ENCODE measurements at regions not wholly inside any gene's neighbourhood (a gene's known extent, or its start where the extent isn't known, plus 50 kb on each side); places are given as distances from the start of the nearest gene placed in this dataset.

GRCh38 chr1:59077466-59078069 is 219.3 kb upstream of the FGGY start:
- H2BK12ac ChIP-seq (ENCODE audit: low read length): no peak overlapping the region
- H4K8ac ChIP-seq (ENCODE audit: low read depth, low read length): no peak overlapping the region
- no peak overlapping the region for H3K4me2 ChIP-seq (ENCODE audit: low read length)
- H3K27me3 ChIP-seq (ENCODE audit: insufficient read depth, low read length): no peaks in the 10 kb centered on the region
- H4K91ac ChIP-seq (ENCODE audit: low read depth, low read length): no peak overlapping the region
- H2AK5ac ChIP-seq (ENCODE audit: low read length): no peak overlapping the region
- no peak overlapping the region for H3K18ac ChIP-seq (ENCODE audit: low read length)
- H3K36me3 ChIP-seq (ENCODE audit: control insufficient read depth in 1 of 2, insufficient read depth in 2 of 2, low read length in 2 of 2): no peaks in the 10 kb centered on the region
- H2BK120ac ChIP-seq (ENCODE audit: insufficient read depth, low read length, poor library complexity): no peak overlapping the region
- no CpG with 5 or more reads among the region's 6 CpGs for WGBS (ENCODE audit: extremely low coverage, insufficient coverage, insufficient read length)
- no peak for DNase-seq
- H3K14ac ChIP-seq (ENCODE audit: low read length): no peak overlapping the region
- H3K79me2 ChIP-seq (ENCODE audit: control insufficient read depth, insufficient read depth, low read length, poor library complexity): no peaks in the 10 kb centered on the region
- no peak overlapping the region for H4K12ac ChIP-seq (ENCODE audit: low read depth, low read length)
- H3K4me3 ChIP-seq (ENCODE audit: low read depth, low read length): no peak overlapping the region
- H3K9me3 ChIP-seq (ENCODE audit: insufficient read depth, low read depth, low read length): no peaks in the 10 kb centered on the region
- H3K23ac ChIP-seq (ENCODE audit: low read length): no peak overlapping the region
- H3K27ac ChIP-seq (ENCODE audit: low read depth, low read length): no peak overlapping the region
- H2AFZ ChIP-seq (ENCODE audit: insufficient read depth, low read length, poor library complexity): no peak overlapping the region
- H3K4ac ChIP-seq (ENCODE audit: low read depth, low read length): no peak overlapping the region
- H3K4me1 ChIP-seq (ENCODE audit: control insufficient read depth in 1 of 2, insufficient read depth in 2 of 2, low read length in 2 of 2): peaks cover 0 to 5% of the 10 kb centered on the region in 2 experiments
- no peaks in the 10 kb centered on the region for H3K79me1 ChIP-seq (ENCODE audit: low read length)
- H3K9ac ChIP-seq (ENCODE audit: low read length): no peak overlapping the region
- no peak overlapping the region for H2BK5ac ChIP-seq (ENCODE audit: low read depth, low read length, poor library complexity)

DNA sequence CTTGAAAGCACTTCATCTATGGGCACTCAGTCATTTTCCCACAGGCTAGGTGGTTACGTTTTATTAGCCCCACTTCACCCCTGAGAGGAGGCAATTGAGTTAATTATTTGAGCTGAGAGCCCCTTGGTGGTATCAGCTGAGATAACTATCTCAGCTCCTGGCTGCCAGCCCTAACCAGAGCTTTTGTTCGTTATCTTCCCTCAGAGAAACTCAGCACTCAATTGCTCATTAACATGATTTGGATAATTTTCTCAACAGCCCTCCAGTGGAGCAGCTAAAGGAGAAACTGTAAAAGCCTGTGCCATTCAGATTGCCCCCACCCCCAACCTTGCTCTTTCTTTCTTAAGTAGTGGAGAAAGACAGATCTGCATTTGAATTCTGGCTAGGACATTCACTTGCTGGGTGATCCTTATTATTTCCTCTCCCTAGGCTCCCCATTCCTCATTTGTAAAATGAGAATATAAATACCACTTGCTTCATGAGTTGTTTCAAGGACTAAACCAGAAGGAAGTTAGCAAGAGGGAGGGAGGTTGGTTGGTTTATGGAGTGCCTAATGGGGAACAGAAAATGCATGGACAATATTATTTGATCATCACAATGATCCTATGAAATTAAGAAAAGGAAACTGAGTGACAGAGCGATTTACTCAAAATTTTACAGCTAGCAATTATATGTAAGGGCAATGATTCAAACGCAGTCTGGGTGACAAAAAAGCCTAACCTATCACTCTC is 218.7 kb upstream of the FGGY start:
- H3K4me2 ChIP-seq (ENCODE audit: low read length): no peak overlapping the region
- H3K4ac ChIP-seq (ENCODE audit: low read depth, low read length): no peak overlapping the region
- no peaks in the 10 kb centered on the region for H3K79me2 ChIP-seq (ENCODE audit: control insufficient read depth, insufficient read depth, low read length, poor library complexity)
- H3K36me3 ChIP-seq (ENCODE audit: control insufficient read depth in 1 of 2, insufficient read depth in 2 of 2, low read length in 2 of 2): no peaks in the 10 kb centered on the region
- peaks cover 0 to 5% of the 10 kb centered on the region in 2 experiments for H3K4me1 ChIP-seq (ENCODE audit: control insufficient read depth in 1 of 2, insufficient read depth in 2 of 2, low read length in 2 of 2)
- H3K23ac ChIP-seq (ENCODE audit: low read length): no peak overlapping the region
- H4K8ac ChIP-seq (ENCODE audit: low read depth, low read length): no peak overlapping the region
- H3K4me3 ChIP-seq (ENCODE audit: low read depth, low read length): no peak overlapping the region
- H2BK12ac ChIP-seq (ENCODE audit: low read length): no peak overlapping the region
- H3K14ac ChIP-seq (ENCODE audit: low read length): no peak overlapping the region
- WGBS (ENCODE audit: extremely low coverage, insufficient coverage, insufficient read length): no CpG with 5 or more reads among the region's 4 CpGs
- no peaks in the 10 kb centered on the region for H3K27me3 ChIP-seq (ENCODE audit: insufficient read depth, low read length)
- H3K18ac ChIP-seq (ENCODE audit: low read length): no peak overlapping the region
- H3K27ac ChIP-seq (ENCODE audit: low read depth, low read length): no peak overlapping the region
- H4K91ac ChIP-seq (ENCODE audit: low read depth, low read length): no peak overlapping the region
- no peak overlapping the region for H2BK5ac ChIP-seq (ENCODE audit: low read depth, low read length, poor library complexity)
- no peak overlapping the region for H2AFZ ChIP-seq (ENCODE audit: insufficient read depth, low read length, poor library complexity)
- no peaks in the 10 kb centered on the region for H3K9me3 ChIP-seq (ENCODE audit: insufficient read depth, low read depth, low read length)
- no peak for DNase-seq
- no peak overlapping the region for H2AK5ac ChIP-seq (ENCODE audit: low read length)
- no peak overlapping the region for H3K9ac ChIP-seq (ENCODE audit: low read length)
- no peak overlapping the region for H4K12ac ChIP-seq (ENCODE audit: low read depth, low read length)
- H2BK120ac ChIP-seq (ENCODE audit: insufficient read depth, low read length, poor library complexity): no peak overlapping the region
- H3K79me1 ChIP-seq (ENCODE audit: low read length): no peaks in the 10 kb centered on the region

DNA sequence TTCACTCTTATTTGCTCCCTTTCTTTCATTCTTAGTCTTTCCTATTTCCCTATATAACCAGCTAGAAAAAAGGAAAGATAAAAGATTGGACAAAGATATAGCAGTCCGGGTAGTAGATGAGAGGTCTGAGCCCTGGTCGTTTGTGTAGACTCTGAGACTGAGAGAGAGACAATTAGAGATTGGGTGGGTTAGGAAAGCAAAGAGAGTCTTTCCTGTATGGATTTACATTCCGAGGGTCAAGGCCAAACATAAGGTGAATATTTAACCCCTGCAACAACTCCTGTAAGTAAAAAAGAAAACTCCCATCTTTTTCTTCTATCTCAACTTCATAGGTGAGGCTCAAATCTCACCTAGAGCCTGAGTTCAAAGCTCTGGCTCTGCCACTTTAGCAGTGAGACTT is 218.0 kb upstream of the FGGY start:
- no peak overlapping the region for H3K4ac ChIP-seq (ENCODE audit: low read depth, low read length)
- no peak overlapping the region for H2AK5ac ChIP-seq (ENCODE audit: low read length)
- no peak for DNase-seq
- H3K79me2 ChIP-seq (ENCODE audit: control insufficient read depth, insufficient read depth, low read length, poor library complexity): no peaks in the 10 kb centered on the region
- no peaks in the 10 kb centered on the region for H3K79me1 ChIP-seq (ENCODE audit: low read length)
- H4K8ac ChIP-seq (ENCODE audit: low read depth, low read length): no peak overlapping the region
- no peak overlapping the region for H3K4me2 ChIP-seq (ENCODE audit: low read length)
- H2BK12ac ChIP-seq (ENCODE audit: low read length): no peak overlapping the region
- no peak overlapping the region for H3K27ac ChIP-seq (ENCODE audit: low read depth, low read length)
- no peak overlapping the region for H2AFZ ChIP-seq (ENCODE audit: insufficient read depth, low read length, poor library complexity)
- no peak overlapping the region for H3K9ac ChIP-seq (ENCODE audit: low read length)
- no peak overlapping the region for H3K23ac ChIP-seq (ENCODE audit: low read length)
- no peaks in the 10 kb centered on the region for H3K27me3 ChIP-seq (ENCODE audit: insufficient read depth, low read length)
- no peak overlapping the region for H3K18ac ChIP-seq (ENCODE audit: low read length)
- H3K9me3 ChIP-seq (ENCODE audit: insufficient read depth, low read depth, low read length): no peaks in the 10 kb centered on the region
- H2BK5ac ChIP-seq (ENCODE audit: low read depth, low read length, poor library complexity): no peak overlapping the region
- WGBS (ENCODE audit: extremely low coverage, insufficient coverage, insufficient read length): no CpG with 5 or more reads among the region's 3 CpGs
- H3K4me3 ChIP-seq (ENCODE audit: low read depth, low read length): no peak overlapping the region
- no peak overlapping the region for H2BK120ac ChIP-seq (ENCODE audit: insufficient read depth, low read length, poor library complexity)
- H3K4me1 ChIP-seq (ENCODE audit: control insufficient read depth in 1 of 2, insufficient read depth in 2 of 2, low read length in 2 of 2): peaks cover under 1 to 5% of the 10 kb centered on the region in 2 experiments
- no peak overlapping the region for H3K14ac ChIP-seq (ENCODE audit: low read length)
- H3K36me3 ChIP-seq (ENCODE audit: control insufficient read depth in 1 of 2, insufficient read depth in 2 of 2, low read length in 2 of 2): no peaks in the 10 kb centered on the region
- no peak overlapping the region for H4K91ac ChIP-seq (ENCODE audit: low read depth, low read length)
- no peak overlapping the region for H4K12ac ChIP-seq (ENCODE audit: low read depth, low read length)

- H2BK12ac ChIP-seq (ENCODE audit: low read length): no peak overlapping the region
- H3K4me2 ChIP-seq (ENCODE audit: low read length): no peak overlapping the region
- H3K79me2 ChIP-seq (ENCODE audit: control insufficient read depth, insufficient read depth, low read length, poor library complexity): no peaks in the 10 kb centered on the region
- no peaks in the 10 kb centered on the region for H3K9me3 ChIP-seq (ENCODE audit: insufficient read depth, low read depth, low read length)
- no peak overlapping the region for H3K4me3 ChIP-seq (ENCODE audit: low read depth, low read length)
- no peak overlapping the region for H2BK5ac ChIP-seq (ENCODE audit: low read depth, low read length, poor library complexity)
- no peak overlapping the region for H3K27ac ChIP-seq (ENCODE audit: low read depth, low read length)
- H4K91ac ChIP-seq (ENCODE audit: low read depth, low read length): no peak overlapping the region
- H3K9ac ChIP-seq (ENCODE audit: low read length): no peak overlapping the region
- no CpG with 5 or more reads among the region's 3 CpGs for WGBS (ENCODE audit: extremely low coverage, insufficient coverage, insufficient read length)
- H3K4ac ChIP-seq (ENCODE audit: low read depth, low read length): no peak overlapping the region
- peaks cover 7 to 12% of the 10 kb centered on the region in 2 experiments for H3K4me1 ChIP-seq (ENCODE audit: control insufficient read depth in 1 of 2, insufficient read depth in 2 of 2, low read length in 2 of 2)
- H3K14ac ChIP-seq (ENCODE audit: low read length): no peak overlapping the region
- H2BK120ac ChIP-seq (ENCODE audit: insufficient read depth, low read length, poor library complexity): no peak overlapping the region
- H3K27me3 ChIP-seq (ENCODE audit: insufficient read depth, low read length): no peaks in the 10 kb centered on the region
- no peak overlapping the region for H3K18ac ChIP-seq (ENCODE audit: low read length)
- H4K12ac ChIP-seq (ENCODE audit: low read depth, low read length): no peak overlapping the region
- no peak overlapping the region for H3K23ac ChIP-seq (ENCODE audit: low read length)
- no peaks in the 10 kb centered on the region for H3K36me3 ChIP-seq (ENCODE audit: control insufficient read depth in 1 of 2, insufficient read depth in 2 of 2, low read length in 2 of 2)
- DNase-seq: no peak
- no peak overlapping the region for H2AFZ ChIP-seq (ENCODE audit: insufficient read depth, low read length, poor library complexity)
- H3K79me1 ChIP-seq (ENCODE audit: low read length): no peaks in the 10 kb centered on the region
- H2AK5ac ChIP-seq (ENCODE audit: low read length): no peak overlapping the region
- no peak overlapping the region for H4K8ac ChIP-seq (ENCODE audit: low read depth, low read length)
These were observed 217.3 kb upstream of the FGGY start for GRCh38 chr1:59079434-59080140.

Data from trophoblast cell (in vitro differentiated cells and primary cell).